Fibroblast of lung (primary cell): ENCODE measurements at regions not wholly inside any gene's neighbourhood (a gene's known extent, or its start where the extent isn't known, plus 50 kb on each side); places are given as distances from the start of the nearest gene placed in this dataset.

Source experiments
- DNase-seq, 2 donors: peaks; one replicate each; pipeline versions ENCODE4 v3.0.0 to v3.0.0-alpha.2; 2010; ENCODE audit warnings: low read depth in 2 of 2
- H2AFZ ChIP-seq: 2 replicates; pipeline ENCODE4 v1.5.1; 2012; ENCODE audit warnings: low read length, control low read depth, inconsistent platforms
- H3K27ac ChIP-seq: 2 replicates; pipeline ENCODE4 v1.5.1; 2011; ENCODE audit warnings: low read length, control low read depth; ENCODE audit not compliant: insufficient read depth
- H3K27me3 ChIP-seq: 2 replicates; pipeline ENCODE4 v1.5.1; 2011; ENCODE audit warnings: mild to moderate bottlenecking, low read length; ENCODE audit not compliant: control insufficient read depth, insufficient read depth
- H3K36me3 ChIP-seq: 2 replicates; pipeline ENCODE4 v1.5.1; 2011; ENCODE audit warnings: low read length; ENCODE audit not compliant: control insufficient read depth, insufficient read depth
- H3K4me1 ChIP-seq: 2 replicates; pipeline ENCODE4 v1.5.1; 2011; ENCODE audit warnings: low read length; ENCODE audit not compliant: control insufficient read depth, insufficient read depth; ENCODE audit errors: extremely low read depth
- H3K4me2 ChIP-seq: 2 replicates; pipeline ENCODE4 v1.5.1; 2011; ENCODE audit warnings: low read length, control low read depth; ENCODE audit not compliant: insufficient read depth; ENCODE audit errors: extremely low read depth
- H3K4me3 ChIP-seq, 4 experiments: fragments of 200-600 bp in 1 of 4; sonication (generic) in 1 of 4; replicated peaks in 1 of 4; 2 replicates each; pipeline ENCODE4 v1.5.1; 2011 to 2016; ENCODE audit warnings: low read length in 4 of 4, low read depth in 3 of 4, mild to moderate bottlenecking in 3 of 4, control low read depth in 2 of 4, inconsistent platforms in 1 of 4, mixed read lengths in 1 of 4; ENCODE audit not compliant: insufficient read depth in 1 of 4; ENCODE audit errors: control extremely low read depth in 1 of 4
- H3K79me2 ChIP-seq: 2 replicates; pipeline ENCODE4 v1.5.1; 2012; ENCODE audit warnings: mild to moderate bottlenecking, low read length, inconsistent platforms; ENCODE audit not compliant: control insufficient read depth, insufficient read depth
- H3K9ac ChIP-seq: 2 replicates; pipeline ENCODE4 v1.5.1; 2011; ENCODE audit warnings: mild to moderate bottlenecking, low read length, control low read depth; ENCODE audit not compliant: insufficient read depth
- H3K9me3 ChIP-seq: 2 replicates; pipeline ENCODE4 v1.5.1; 2012; ENCODE audit warnings: low read depth, low read length; ENCODE audit not compliant: control insufficient read depth, insufficient read depth
- H4K20me1 ChIP-seq: 2 replicates; pipeline ENCODE4 v1.5.1; 2011; ENCODE audit warnings: low read length; ENCODE audit not compliant: control insufficient read depth, insufficient read depth; ENCODE audit errors: extremely low read depth
- CTCF ChIP-seq, 2 donors: IDR thresholded peaks in 1 of 2; conservative IDR thresholded peaks in 1 of 2; 1 replicate in 1 of 2; 2 replicates in 1 of 2; pipeline ENCODE4 v1.5.1; 2011 to 2012; ENCODE audit warnings: low read length in 2 of 2, control low read depth in 1 of 2, inconsistent platforms in 1 of 2, low read depth in 1 of 2, mild to moderate bottlenecking in 1 of 2
- EZH2 ChIP-seq: IDR thresholded peaks from 2 replicates; pipeline ENCODE4 v1.5.1; 2012; ENCODE audit warnings: low read length, control low read depth, mild to moderate bottlenecking; ENCODE audit errors: missing control alignments

DNA sequence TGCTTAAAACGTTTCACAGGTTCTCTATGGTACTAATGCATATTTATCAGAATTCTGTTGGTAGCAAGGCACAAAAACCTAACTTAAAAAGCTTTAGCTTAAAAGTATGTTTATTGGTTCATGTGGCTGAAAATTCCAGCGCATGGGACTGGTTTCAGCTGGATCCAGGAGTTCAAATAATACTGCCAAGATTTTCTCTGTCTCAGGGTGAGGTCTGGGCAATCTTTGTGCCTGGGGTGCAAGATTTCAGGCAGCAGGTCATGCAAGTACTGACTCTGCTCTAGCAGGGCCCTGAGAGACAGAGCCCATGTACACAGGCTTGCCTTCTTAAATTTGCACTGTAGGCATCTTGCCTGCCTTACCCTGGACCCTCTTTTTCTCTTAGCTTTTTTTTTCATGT, 134.2 kb upstream of the GAS1 start:
- no peak overlapping the region for H3K27ac ChIP-seq
- H3K79me2 ChIP-seq, result no peaks in the 10 kb centered on the region
- no peak overlapping the region for H2AFZ ChIP-seq
- no peak overlapping the region for H3K9ac ChIP-seq
- H4K20me1 ChIP-seq, result no peaks in the 10 kb centered on the region
- TF ChIP-seq CTCF (conservative IDR thresholded peaks at IDR 0.05 in 1 of 2, IDR thresholded peaks at IDR 0.05 in 1 of 2; ENCODE audit: low read depth in 1 of 2, low read length in 2 of 2), result no peak
- TF ChIP-seq EZH2, result no peak
- H3K4me1 ChIP-seq, result no peaks in the 10 kb centered on the region
- no peak overlapping the region for H3K4me2 ChIP-seq
- H3K36me3 ChIP-seq, result no peaks in the 10 kb centered on the region
- H3K9me3 ChIP-seq, result no peaks in the 10 kb centered on the region
- H3K27me3 ChIP-seq, result no peaks in the 10 kb centered on the region
- H3K4me3 ChIP-seq, result no peak overlapping the region
- no peak for DNase-seq

- no peaks in the 10 kb centered on the region for H3K9me3 ChIP-seq
- DNase-seq, result no peak
- H3K27me3 ChIP-seq, result no peaks in the 10 kb centered on the region
- no peak overlapping the region for H3K27ac ChIP-seq
- no peak overlapping the region for H3K9ac ChIP-seq
- H3K4me2 ChIP-seq, result no peak overlapping the region
- H3K36me3 ChIP-seq, result no peaks in the 10 kb centered on the region
- H3K4me1 ChIP-seq, result no peaks in the 10 kb centered on the region
- no peak overlapping the region for H3K4me3 ChIP-seq
- no peaks in the 10 kb centered on the region for H4K20me1 ChIP-seq
- TF ChIP-seq EZH2 (no peak), CTCF (conservative IDR thresholded peaks at IDR 0.05 in 1 of 2, IDR thresholded peaks at IDR 0.05 in 1 of 2; ENCODE audit: low read depth in 1 of 2, low read length in 2 of 2) (no peak)
- H2AFZ ChIP-seq, result no peak overlapping the region
- no peaks in the 10 kb centered on the region for H3K79me2 ChIP-seq
Observed at GRCh38 chr9:87083986-87084385, 136.7 kb upstream of the GAS1 start.

DNA sequence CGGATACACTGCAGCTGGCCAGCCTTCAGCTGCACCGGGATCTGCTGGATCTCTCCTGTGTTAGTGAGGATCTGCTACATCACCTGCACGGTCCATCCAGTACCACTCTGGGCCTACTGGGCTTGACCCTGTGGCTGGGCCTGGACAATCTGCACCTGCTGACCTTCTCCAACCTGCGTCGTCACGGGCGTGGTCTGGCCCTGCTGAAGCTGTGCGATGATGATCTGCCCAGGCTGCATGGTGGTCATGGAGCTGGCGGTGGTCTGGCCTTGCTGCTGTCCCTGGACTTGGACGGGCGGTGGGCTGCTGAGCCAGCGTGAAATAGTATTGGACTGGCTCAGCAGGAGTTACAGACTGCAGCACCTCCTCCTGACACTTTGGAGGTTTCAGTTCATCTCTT, 137.1 kb upstream of the GAS1 start:
- TF ChIP-seq CTCF (conservative IDR thresholded peaks at IDR 0.05 in 1 of 2, IDR thresholded peaks at IDR 0.05 in 1 of 2; ENCODE audit: low read depth in 1 of 2, low read length in 2 of 2) (no peak), EZH2 (no peak)
- Histone ChIP-seq H2AFZ (no peak overlapping the region), H3K9ac (no peak overlapping the region), H3K27ac (no peak overlapping the region), H3K79me2 (no peaks in the 10 kb centered on the region), H3K4me1 (no peaks in the 10 kb centered on the region), H3K4me3 (no peak overlapping the region), H3K4me2 (no peak overlapping the region), H3K36me3 (no peaks in the 10 kb centered on the region), H4K20me1 (no peaks in the 10 kb centered on the region), H3K9me3 (no peaks in the 10 kb centered on the region), H3K27me3 (no peaks in the 10 kb centered on the region)
- DNase-seq, result no peak
